GM10266 (cell line): ENCODE measurements at regions not wholly inside any gene's neighbourhood (a gene's known extent, or its start where the extent isn't known, plus 50 kb on each side); places are given as distances from the start of the nearest gene placed in this dataset.

ENCODE experiments used
- DNase-seq: peaks from one replicate; pipeline ENCODE4 v3.0.0; 2012; ENCODE audit errors: extremely low spot score
- CTCF ChIP-seq: IDR thresholded peaks from 2 replicates; pipeline ENCODE4 v1.5.1; 2012; ENCODE audit warnings: mild to moderate bottlenecking, low read depth; ENCODE audit not compliant: control insufficient read depth, insufficient read depth; ENCODE audit errors: missing control alignments

GRCh38 chr20:57061051-57061900 is 205.2 kb downstream of the BMP7 start:
- peak; percentile 26 for DNase-seq
- TF ChIP-seq CTCF: peak; percentile 12

- no peak for TF ChIP-seq CTCF
- no peak for DNase-seq
Measured at GRCh38 chr20:57062241-57062640, 204.2 kb downstream of the BMP7 start.

GRCh38 chr20:57062696-57063270 is 203.7 kb downstream of the BMP7 start:
- TF ChIP-seq CTCF: no peak
- DNase-seq: no peak

GRCh38 chr20:57064836-57065235 is 201.6 kb downstream of the BMP7 start:
- no peak for TF ChIP-seq CTCF

DNA sequence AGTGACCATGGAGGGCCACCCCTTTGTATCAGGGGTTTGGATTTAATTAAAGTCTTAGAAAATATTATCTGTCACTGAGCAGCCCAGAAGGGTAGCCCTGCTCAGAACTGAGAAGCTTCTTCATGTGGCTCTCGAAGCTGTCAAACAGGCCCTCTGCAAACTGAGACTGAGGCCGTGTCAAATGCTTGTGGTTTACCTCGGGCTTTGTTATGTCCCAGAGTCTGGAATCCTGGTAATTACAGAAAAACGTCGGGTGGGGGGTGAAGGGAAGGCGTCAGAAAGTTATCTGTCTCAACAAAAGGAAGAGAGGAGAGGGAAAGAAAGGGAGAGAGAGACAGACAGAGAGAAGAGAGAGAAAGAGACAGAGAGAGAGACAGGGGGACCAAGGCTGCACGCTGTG is 200.8 kb downstream of the BMP7 start:
- no peak for TF ChIP-seq CTCF
- no peak for DNase-seq

More at GRCh38 chr20:57064836-57065235, 201.6 kb downstream of the BMP7 start:
- no peak for DNase-seq

DNA sequence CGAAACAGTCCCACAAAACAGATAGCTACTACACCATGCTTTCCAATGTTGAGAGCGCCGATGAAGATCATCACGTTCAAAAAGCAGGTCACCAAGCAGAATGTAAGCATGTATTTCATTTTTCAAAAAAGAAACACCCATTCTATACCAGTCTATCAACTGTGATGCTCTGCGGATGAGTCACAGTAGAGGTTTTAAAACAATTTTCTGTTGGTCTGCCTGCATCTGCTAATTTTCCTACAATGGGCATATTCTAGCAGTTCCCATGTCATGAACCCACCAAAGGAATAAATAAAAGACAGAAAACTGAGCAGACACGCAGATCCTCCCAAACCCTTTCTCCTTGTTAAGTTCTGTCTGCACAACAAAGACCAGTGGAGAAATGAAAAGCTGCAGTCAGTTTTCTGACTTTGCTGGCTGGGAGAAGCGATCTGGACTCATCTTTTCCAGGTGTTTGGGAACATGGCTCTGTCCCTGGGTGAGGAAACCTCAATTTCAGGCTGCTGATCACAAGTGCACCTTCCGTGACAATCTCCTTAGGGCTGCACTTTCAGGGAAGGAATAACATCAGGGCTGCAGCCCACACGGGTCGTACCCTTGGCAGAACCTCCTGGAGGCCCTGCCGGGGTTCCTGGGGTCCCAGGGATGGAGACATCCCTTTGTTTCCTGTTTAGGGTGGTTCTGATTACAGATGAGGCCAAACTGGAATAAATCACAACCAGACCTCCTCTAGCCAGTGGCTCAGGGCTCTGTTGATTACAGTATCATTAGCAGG is 200.1 kb downstream of the BMP7 start:
- TF ChIP-seq CTCF: no peak
- DNase-seq: no peak
